NT2/D1 (cell line): ENCODE measurements at regions not wholly inside any gene's neighbourhood (a gene's known extent, or its start where the extent isn't known, plus 50 kb on each side); places are given as distances from the start of the nearest gene placed in this dataset.

Source experiments
- DNase-seq: peaks from one replicate; pipeline ENCODE4 v3.0.0-alpha.2; 2011; ENCODE audit warnings: low read depth, low spot score
- H3K27me3 ChIP-seq: 2 replicates; pipeline ENCODE4 v1.6.0; 2011; ENCODE audit warnings: mild to moderate bottlenecking; ENCODE audit not compliant: insufficient read length, insufficient read depth
- H3K36me3 ChIP-seq: 2 replicates; pipeline ENCODE4 v1.6.1; 2011; ENCODE audit warnings: mild to moderate bottlenecking, low read length, mixed read lengths; ENCODE audit not compliant: insufficient read depth, insufficient read length
- H3K4me1 ChIP-seq: 2 replicates; pipeline ENCODE4 v1.5.1; 2011; ENCODE audit not compliant: insufficient read depth, insufficient read length
- H3K4me3 ChIP-seq: 2 replicates; pipeline ENCODE4 v1.5.1; 2011; ENCODE audit warnings: low read depth; ENCODE audit not compliant: insufficient read length
- H3K9ac ChIP-seq: 2 replicates; pipeline ENCODE4 v1.6.0; 2011; ENCODE audit warnings: low read depth; ENCODE audit not compliant: insufficient read length
- H3K9me3 ChIP-seq: 2 replicates; pipeline ENCODE4 v1.5.1; 2011; ENCODE audit warnings: mild to moderate bottlenecking, low read length; ENCODE audit not compliant: insufficient read depth
- SUZ12 ChIP-seq: IDR thresholded peaks from 2 replicates; pipeline ENCODE4 v1.6.1; 2011; ENCODE audit not compliant: insufficient read length, insufficient read depth; ENCODE audit errors: extremely low read depth
- YY1 ChIP-seq: IDR thresholded peaks from 2 replicates; pipeline ENCODE4 v1.6.1; 2011; ENCODE audit not compliant: insufficient read length, insufficient read depth
- ZNF274 ChIP-seq: IDR thresholded peaks from 2 replicates; pipeline ENCODE4 v1.6.1; 2011; ENCODE audit warnings: mild to moderate bottlenecking, low read depth, low read length

GRCh38 chr4:157821814-157822213 lies 351.0 kb downstream of the GASK1B start:
- Histone ChIP-seq H3K4me1 (no peaks in the 10 kb centered on the region), H3K9ac (no peak overlapping the region), H3K9me3 (no peaks in the 10 kb centered on the region; the same call in 1 of the 2 replicates), H3K36me3 (no peaks in the 10 kb centered on the region), H3K4me3 (no peak overlapping the region), H3K27me3 (no peaks in the 10 kb centered on the region)
- no peak for DNase-seq
- TF ChIP-seq YY1 (no peak), ZNF274 (no peak), SUZ12 (no peak)

- Histone ChIP-seq H3K9ac (no peak overlapping the region), H3K4me3 (no peak overlapping the region), H3K36me3 (no peaks in the 10 kb centered on the region), H3K4me1 (no peaks in the 10 kb centered on the region), H3K9me3 (no peaks in the 10 kb centered on the region; the same call in 1 of the 2 replicates), H3K27me3 (no peaks in the 10 kb centered on the region)
- no peak for DNase-seq
- no peak for TF ChIP-seq SUZ12
- no peak for TF ChIP-seq ZNF274
- TF ChIP-seq YY1: no peak
Observed at GRCh38 chr4:157819693-157820464, 352.9 kb downstream of the GASK1B start.

DNA sequence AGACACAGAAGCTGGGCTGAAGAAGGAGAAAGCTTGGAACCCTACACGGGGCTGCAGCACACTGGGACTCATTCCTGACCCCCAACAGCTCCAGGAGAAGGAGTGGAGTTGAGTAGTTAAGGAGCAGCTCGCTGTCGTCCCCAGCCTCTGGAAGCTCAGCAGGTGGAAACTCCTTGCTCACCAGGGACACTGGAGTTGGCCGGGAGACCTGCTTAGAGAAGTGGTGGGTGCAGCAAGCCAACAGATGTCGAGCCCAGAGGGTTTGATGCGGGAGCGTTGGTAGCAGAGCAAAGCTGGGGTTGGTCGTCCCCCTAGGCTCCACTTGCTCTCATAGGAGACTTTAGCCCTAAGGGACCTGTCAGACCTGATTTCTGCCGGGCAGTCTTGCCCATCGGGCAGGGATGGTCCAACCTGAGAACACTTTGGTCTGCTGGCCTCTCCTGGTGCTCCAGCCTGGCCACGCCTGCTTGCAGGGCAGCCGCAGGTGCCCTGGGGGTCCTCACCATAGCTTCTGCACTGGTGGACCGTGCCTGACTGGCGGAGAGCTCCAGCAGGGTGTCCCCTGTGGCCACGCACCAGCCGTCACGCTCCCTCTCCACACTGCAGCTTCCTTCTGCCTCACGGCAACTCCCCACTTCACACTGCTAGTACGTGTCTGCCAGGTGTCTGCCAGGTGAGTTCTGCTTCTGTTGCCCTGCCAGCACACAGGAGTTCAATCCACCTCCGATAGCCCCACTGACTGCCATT lies 353.7 kb downstream of the GASK1B start:
- Histone ChIP-seq H3K36me3 (no peaks in the 10 kb centered on the region), H3K9ac (no peak overlapping the region), H3K9me3 (no peaks in the 10 kb centered on the region; the same call in 1 of the 2 replicates), H3K4me3 (no peak overlapping the region), H3K4me1 (no peaks in the 10 kb centered on the region), H3K27me3 (no peaks in the 10 kb centered on the region)
- TF ChIP-seq SUZ12 (no peak), YY1 (no peak), ZNF274 (no peak)
- no peak for DNase-seq

- TF ChIP-seq YY1 (no peak), ZNF274 (no peak), SUZ12 (no peak)
- Histone ChIP-seq H3K4me3 (no peak overlapping the region), H3K36me3 (no peaks in the 10 kb centered on the region), H3K4me1 (no peaks in the 10 kb centered on the region), H3K27me3 (no peaks in the 10 kb centered on the region), H3K9me3 (no peaks in the 10 kb centered on the region), H3K9ac (no peak overlapping the region)
- no peak for DNase-seq
Observed at GRCh38 chr4:157810137-157810774, 362.6 kb downstream of the GASK1B start.

DNA sequence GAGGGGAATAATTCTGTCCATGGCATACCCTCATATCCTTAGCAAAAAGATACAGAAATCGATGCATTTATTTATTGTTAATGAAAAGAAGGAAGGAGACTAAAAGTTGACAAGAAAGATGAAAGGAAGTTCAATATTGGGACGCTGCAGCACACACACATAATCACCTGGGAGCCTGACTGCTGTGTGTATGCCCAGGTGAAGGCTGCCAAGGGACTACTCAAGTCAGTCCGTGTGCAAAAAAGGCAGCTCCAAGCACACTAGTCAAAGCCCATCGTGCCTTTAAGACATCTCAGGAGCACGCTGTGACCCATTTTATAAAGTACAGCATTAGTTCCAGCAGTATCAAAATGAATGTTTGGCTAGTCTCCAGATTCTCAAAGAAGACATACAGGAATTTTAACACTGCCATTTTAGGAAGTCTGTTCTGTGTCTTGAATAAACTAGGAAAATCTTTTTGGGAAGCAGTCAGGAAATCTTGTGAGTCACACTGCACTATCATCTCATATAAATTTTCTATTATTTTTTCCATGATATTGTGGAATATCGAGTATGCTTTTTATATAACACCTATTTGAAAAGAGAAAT lies 363.9 kb downstream of the GASK1B start:
- Histone ChIP-seq H3K36me3 (no peaks in the 10 kb centered on the region), H3K9me3 (no peaks in the 10 kb centered on the region), H3K4me3 (no peak overlapping the region), H3K27me3 (no peaks in the 10 kb centered on the region), H3K9ac (no peak overlapping the region), H3K4me1 (no peaks in the 10 kb centered on the region)
- TF ChIP-seq SUZ12 (no peak), ZNF274 (no peak), YY1 (no peak)
- DNase-seq: no peak

GRCh38 chr4:157806184-157806583 lies 366.6 kb downstream of the GASK1B start:
- Histone ChIP-seq H3K27me3 (no peaks in the 10 kb centered on the region), H3K4me1 (no peaks in the 10 kb centered on the region), H3K36me3 (no peaks in the 10 kb centered on the region), H3K9ac (no peak overlapping the region), H3K4me3 (no peak overlapping the region), H3K9me3 (no peaks in the 10 kb centered on the region)
- TF ChIP-seq YY1 (no peak), SUZ12 (no peak), ZNF274 (no peak)
- no peak for DNase-seq

DNA sequence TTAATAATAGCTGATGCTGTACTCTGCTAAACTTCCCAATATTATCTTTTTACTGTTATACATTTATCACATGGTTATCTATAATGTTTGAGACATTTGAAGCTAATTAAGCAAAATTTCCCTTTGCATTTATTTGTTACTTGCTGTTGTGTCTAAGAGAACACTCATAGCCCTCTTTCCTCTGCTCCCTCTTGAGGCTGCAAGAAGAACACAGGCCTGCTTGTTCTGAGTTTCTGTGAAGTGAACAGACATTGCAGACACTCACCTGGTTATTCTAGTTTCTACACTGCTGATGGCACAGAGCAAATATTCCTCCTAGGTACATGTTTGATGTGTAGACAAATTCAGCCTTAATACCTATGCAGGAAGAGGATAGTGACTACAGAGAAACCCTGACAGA lies 367.8 kb downstream of the GASK1B start:
- Histone ChIP-seq H3K36me3 (no peaks in the 10 kb centered on the region), H3K4me1 (no peaks in the 10 kb centered on the region), H3K9ac (no peak overlapping the region), H3K27me3 (no peaks in the 10 kb centered on the region), H3K4me3 (no peak overlapping the region), H3K9me3 (no peaks in the 10 kb centered on the region)
- TF ChIP-seq SUZ12 (no peak), YY1 (no peak), ZNF274 (no peak)
- DNase-seq: no peak
